ENCODE measurements at regions not wholly inside any gene's neighbourhood (a gene's known extent, or its start where the extent isn't known, plus 50 kb on each side); places are given as distances from the start of the nearest gene placed in this dataset.

- DNase-seq (ENCODE audit: low read depth) = no peak
- Histone ChIP-seq H3K4me1 (ENCODE audit: control insufficient read depth, insufficient read depth, low read length) (peaks cover 17% of the 10 kb centered on the region), H3K9ac (ENCODE audit: low read length) (peak overlapping the region; percentile 10), H3K4me3 (ENCODE audit: low read length) (no peak overlapping the region), H3K9me3 (ENCODE audit: control insufficient read depth, low read length) (no peaks in the 10 kb centered on the region), H3K36me3 (ENCODE audit: control insufficient read depth, insufficient read depth, low read length, severe bottlenecking) (no peaks in the 10 kb centered on the region), H3K27me3 (replicated peaks; ENCODE audit: control insufficient read depth, insufficient read depth, low read length) (no peaks in the 10 kb centered on the region)
Measured at GRCh38 chr4:53920116-53920515, 144.3 kb downstream of the CHIC2 start.

DNA sequence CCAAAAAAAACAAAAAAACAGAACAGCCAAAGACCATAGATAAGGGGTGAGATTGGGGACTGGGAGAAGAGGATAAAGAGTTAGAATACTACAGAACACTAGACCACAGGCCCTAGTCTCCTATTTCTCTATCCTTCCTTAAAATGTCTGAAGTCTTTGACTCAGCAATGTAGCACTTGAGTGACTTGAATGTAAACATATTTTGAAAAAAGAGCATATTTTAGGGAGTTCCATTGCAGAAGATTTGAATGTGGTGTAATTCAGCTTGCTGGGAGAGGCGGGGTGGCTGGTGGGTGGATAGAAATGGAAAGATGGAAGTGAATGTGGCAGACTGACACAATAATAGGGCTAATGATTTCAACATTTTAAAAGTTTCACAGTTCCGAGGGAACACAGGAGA is 144.9 kb downstream of the CHIC2 start:
- peak; percentile 74 for DNase-seq (ENCODE audit: low read depth)
- H3K4me1 ChIP-seq (ENCODE audit: control insufficient read depth, insufficient read depth, low read length) = peaks cover 23% of the 10 kb centered on the region
- H3K9ac ChIP-seq (ENCODE audit: low read length) = no peak overlapping the region
- H3K36me3 ChIP-seq (ENCODE audit: control insufficient read depth, insufficient read depth, low read length, severe bottlenecking) = no peaks in the 10 kb centered on the region
- no peak overlapping the region for H3K4me3 ChIP-seq (ENCODE audit: low read length)
- no peaks in the 10 kb centered on the region for H3K9me3 ChIP-seq (ENCODE audit: control insufficient read depth, low read length)
- no peaks in the 10 kb centered on the region for H3K27me3 ChIP-seq (replicated peaks; ENCODE audit: control insufficient read depth, insufficient read depth, low read length)

- DNase-seq (ENCODE audit: low read depth) = no peak
- H3K9ac ChIP-seq (ENCODE audit: low read length) = no peak overlapping the region
- no peak overlapping the region for H3K4me3 ChIP-seq (ENCODE audit: low read length)
- H3K36me3 ChIP-seq (ENCODE audit: control insufficient read depth, insufficient read depth, low read length, severe bottlenecking) = no peaks in the 10 kb centered on the region
- H3K27me3 ChIP-seq (replicated peaks; ENCODE audit: control insufficient read depth, insufficient read depth, low read length) = no peaks in the 10 kb centered on the region
- no peaks in the 10 kb centered on the region for H3K9me3 ChIP-seq (ENCODE audit: control insufficient read depth, low read length)
- peaks cover 29% of the 10 kb centered on the region for H3K4me1 ChIP-seq (ENCODE audit: control insufficient read depth, insufficient read depth, low read length)
Measured at GRCh38 chr4:53917729-53918128, 146.7 kb downstream of the CHIC2 start.

GRCh38 chr4:53916431-53916889 is 147.9 kb downstream of the CHIC2 start:
- Histone ChIP-seq H3K27me3 (replicated peaks; ENCODE audit: control insufficient read depth, insufficient read depth, low read length) (no peaks in the 10 kb centered on the region), H3K9ac (ENCODE audit: low read length) (no peak overlapping the region), H3K9me3 (ENCODE audit: control insufficient read depth, low read length) (no peaks in the 10 kb centered on the region), H3K4me3 (ENCODE audit: low read length) (no peak overlapping the region), H3K4me1 (ENCODE audit: control insufficient read depth, insufficient read depth, low read length) (peaks cover 34% of the 10 kb centered on the region), H3K36me3 (ENCODE audit: control insufficient read depth, insufficient read depth, low read length, severe bottlenecking) (no peaks in the 10 kb centered on the region)
- DNase-seq (ENCODE audit: low read depth) = peak; percentile 34

GRCh38 chr4:53914313-53915016 is 149.9 kb downstream of the CHIC2 start:
- DNase-seq (ENCODE audit: low read depth) = peak; percentile 78
- no peaks in the 10 kb centered on the region for H3K9me3 ChIP-seq (ENCODE audit: control insufficient read depth, low read length)
- H3K36me3 ChIP-seq (ENCODE audit: control insufficient read depth, insufficient read depth, low read length, severe bottlenecking) = no peaks in the 10 kb centered on the region
- no peaks in the 10 kb centered on the region for H3K27me3 ChIP-seq (replicated peaks; ENCODE audit: control insufficient read depth, insufficient read depth, low read length)
- H3K9ac ChIP-seq (ENCODE audit: low read length) = peak overlapping the region; percentile 65
- H3K4me3 ChIP-seq (ENCODE audit: low read length) = no peak overlapping the region
- H3K4me1 ChIP-seq (ENCODE audit: control insufficient read depth, insufficient read depth, low read length) = peaks cover 28% of the 10 kb centered on the region

GRCh38 chr4:53913771-53914170 is 150.6 kb downstream of the CHIC2 start:
- Histone ChIP-seq H3K9ac (ENCODE audit: low read length) (no peak overlapping the region), H3K27me3 (replicated peaks; ENCODE audit: control insufficient read depth, insufficient read depth, low read length) (no peaks in the 10 kb centered on the region), H3K9me3 (ENCODE audit: control insufficient read depth, low read length) (no peaks in the 10 kb centered on the region), H3K4me1 (ENCODE audit: control insufficient read depth, insufficient read depth, low read length) (peaks cover 31% of the 10 kb centered on the region), H3K36me3 (ENCODE audit: control insufficient read depth, insufficient read depth, low read length, severe bottlenecking) (no peaks in the 10 kb centered on the region), H3K4me3 (ENCODE audit: low read length) (no peak overlapping the region)
- no peak for DNase-seq (ENCODE audit: low read depth)

GRCh38 chr4:53912766-53913497 is 151.5 kb downstream of the CHIC2 start:
- no peak overlapping the region for H3K9ac ChIP-seq (ENCODE audit: low read length)
- no peaks in the 10 kb centered on the region for H3K36me3 ChIP-seq (ENCODE audit: control insufficient read depth, insufficient read depth, low read length, severe bottlenecking)
- H3K27me3 ChIP-seq (replicated peaks; ENCODE audit: control insufficient read depth, insufficient read depth, low read length) = no peaks in the 10 kb centered on the region
- DNase-seq (ENCODE audit: low read depth) = no peak
- H3K4me1 ChIP-seq (ENCODE audit: control insufficient read depth, insufficient read depth, low read length) = peaks cover 38% of the 10 kb centered on the region
- no peak overlapping the region for H3K4me3 ChIP-seq (ENCODE audit: low read length)
- H3K9me3 ChIP-seq (ENCODE audit: control insufficient read depth, low read length) = no peaks in the 10 kb centered on the region

DNA sequence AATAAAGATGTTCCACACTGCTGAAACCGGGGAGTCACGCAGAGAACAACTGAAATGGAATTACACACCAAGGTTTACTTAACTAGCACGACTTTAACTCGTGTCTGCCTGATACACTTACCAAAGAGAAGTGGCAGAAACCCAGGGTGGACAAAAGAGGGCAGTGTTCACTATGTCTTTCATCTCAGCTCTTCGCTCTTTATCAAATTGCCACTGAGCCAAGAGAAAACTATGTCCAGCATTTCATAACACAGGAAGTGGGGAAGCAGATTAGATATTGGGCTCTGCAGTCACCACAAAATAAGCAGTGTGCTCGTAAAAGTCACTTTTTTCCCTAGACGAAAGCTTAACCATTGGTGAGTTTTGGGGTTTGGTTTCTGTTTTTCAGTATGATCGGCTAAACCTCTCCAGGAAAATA is 155.7 kb downstream of the CHIC2 start:
- DNase-seq (ENCODE audit: low read depth) = peak; percentile 93
- H3K27me3 ChIP-seq (replicated peaks; ENCODE audit: control insufficient read depth, insufficient read depth, low read length) = no peaks in the 10 kb centered on the region
- H3K4me3 ChIP-seq (ENCODE audit: low read length) = peak overlapping the region; percentile 71
- peak overlapping the region; percentile 85 for H3K9ac ChIP-seq (ENCODE audit: low read length)
- peaks cover 49% of the 10 kb centered on the region for H3K4me1 ChIP-seq (ENCODE audit: control insufficient read depth, insufficient read depth, low read length)
- H3K36me3 ChIP-seq (ENCODE audit: control insufficient read depth, insufficient read depth, low read length, severe bottlenecking) = no peaks in the 10 kb centered on the region
- H3K9me3 ChIP-seq (ENCODE audit: control insufficient read depth, low read length) = no peaks in the 10 kb centered on the region

GRCh38 chr4:53907772-53908171 is 156.6 kb downstream of the CHIC2 start:
- no peak for DNase-seq (ENCODE audit: low read depth)
- Histone ChIP-seq H3K4me3 (ENCODE audit: low read length) (no peak overlapping the region), H3K36me3 (ENCODE audit: control insufficient read depth, insufficient read depth, low read length, severe bottlenecking) (no peaks in the 10 kb centered on the region), H3K4me1 (ENCODE audit: control insufficient read depth, insufficient read depth, low read length) (peaks cover 49% of the 10 kb centered on the region), H3K9me3 (ENCODE audit: control insufficient read depth, low read length) (no peaks in the 10 kb centered on the region), H3K27me3 (replicated peaks; ENCODE audit: control insufficient read depth, insufficient read depth, low read length) (no peaks in the 10 kb centered on the region), H3K9ac (ENCODE audit: low read length) (peak overlapping the region; percentile 85)

DNA sequence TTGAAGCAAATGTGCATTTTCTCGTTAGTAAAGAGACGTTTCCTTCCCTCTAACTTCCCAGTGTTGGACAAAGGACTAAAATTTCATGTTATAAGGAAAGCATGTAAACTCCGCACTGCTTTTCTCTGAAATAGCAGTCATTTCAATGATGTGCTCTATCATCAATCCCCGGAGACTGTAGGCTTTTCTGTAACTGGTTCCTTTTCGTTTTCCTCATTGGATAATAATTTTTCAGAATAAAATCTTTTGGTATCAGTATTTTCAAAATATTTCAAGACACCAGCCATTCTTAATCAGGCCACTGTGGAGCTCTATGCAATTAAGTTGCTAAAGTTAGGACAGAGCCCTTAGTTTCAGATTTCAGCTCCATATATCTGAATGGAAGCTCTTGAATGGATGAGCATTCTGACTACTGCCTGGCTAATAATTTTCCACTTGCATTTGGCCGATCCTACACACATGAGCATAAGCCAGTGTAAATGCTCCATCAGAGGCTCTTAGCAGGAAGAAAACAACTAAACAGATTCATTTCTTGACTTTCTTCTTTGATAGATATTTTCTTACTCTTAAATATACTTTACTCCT is 157.7 kb downstream of the CHIC2 start:
- Histone ChIP-seq H3K9me3 (ENCODE audit: control insufficient read depth, low read length) (no peaks in the 10 kb centered on the region), H3K4me1 (ENCODE audit: control insufficient read depth, insufficient read depth, low read length) (peaks cover 44% of the 10 kb centered on the region), H3K36me3 (ENCODE audit: control insufficient read depth, insufficient read depth, low read length, severe bottlenecking) (no peaks in the 10 kb centered on the region), H3K27me3 (replicated peaks; ENCODE audit: control insufficient read depth, insufficient read depth, low read length) (no peaks in the 10 kb centered on the region), H3K4me3 (ENCODE audit: low read length) (peak overlapping the region; percentile 78), H3K9ac (ENCODE audit: low read length) (peak overlapping the region; percentile 85)
- DNase-seq (ENCODE audit: low read depth) = peak; percentile 19

DNA sequence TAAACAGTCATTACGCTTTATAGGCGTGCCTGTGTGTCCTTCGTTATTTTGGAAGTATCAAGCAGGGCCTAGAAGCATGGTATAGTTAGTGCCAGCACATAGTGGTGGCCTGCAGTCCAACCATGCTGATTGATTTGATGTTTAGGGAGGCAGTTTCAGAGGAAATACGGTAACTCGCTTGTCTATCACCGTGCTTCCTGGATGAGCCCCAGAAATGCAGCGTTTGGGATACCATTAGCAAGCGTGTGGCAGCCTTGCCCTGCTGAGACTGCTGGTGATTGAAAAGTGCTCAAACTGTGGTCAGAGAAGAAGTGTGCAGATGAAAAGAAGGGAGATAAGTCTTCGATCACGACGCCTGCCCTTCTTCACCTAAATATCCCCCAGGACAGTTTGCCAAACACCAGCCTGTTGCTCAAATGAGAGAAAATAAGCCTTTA is 158.4 kb downstream of the CHIC2 start:
- H3K9ac ChIP-seq (ENCODE audit: low read length) = peak overlapping the region; percentile 85
- H3K9me3 ChIP-seq (ENCODE audit: control insufficient read depth, low read length) = no peaks in the 10 kb centered on the region
- DNase-seq (ENCODE audit: low read depth) = peak; percentile 79
- H3K36me3 ChIP-seq (ENCODE audit: control insufficient read depth, insufficient read depth, low read length, severe bottlenecking) = no peaks in the 10 kb centered on the region
- H3K27me3 ChIP-seq (replicated peaks; ENCODE audit: control insufficient read depth, insufficient read depth, low read length) = no peaks in the 10 kb centered on the region
- H3K4me1 ChIP-seq (ENCODE audit: control insufficient read depth, insufficient read depth, low read length) = peaks cover 44% of the 10 kb centered on the region
- peak overlapping the region; percentile 78 for H3K4me3 ChIP-seq (ENCODE audit: low read length)

Measured in adipocyte (in vitro differentiated cells).